ENCODE measurements at regions not wholly inside any gene's neighbourhood (a gene's known extent, or its start where the extent isn't known, plus 50 kb on each side); places are given as distances from the start of the nearest gene placed in this dataset.

DNA sequence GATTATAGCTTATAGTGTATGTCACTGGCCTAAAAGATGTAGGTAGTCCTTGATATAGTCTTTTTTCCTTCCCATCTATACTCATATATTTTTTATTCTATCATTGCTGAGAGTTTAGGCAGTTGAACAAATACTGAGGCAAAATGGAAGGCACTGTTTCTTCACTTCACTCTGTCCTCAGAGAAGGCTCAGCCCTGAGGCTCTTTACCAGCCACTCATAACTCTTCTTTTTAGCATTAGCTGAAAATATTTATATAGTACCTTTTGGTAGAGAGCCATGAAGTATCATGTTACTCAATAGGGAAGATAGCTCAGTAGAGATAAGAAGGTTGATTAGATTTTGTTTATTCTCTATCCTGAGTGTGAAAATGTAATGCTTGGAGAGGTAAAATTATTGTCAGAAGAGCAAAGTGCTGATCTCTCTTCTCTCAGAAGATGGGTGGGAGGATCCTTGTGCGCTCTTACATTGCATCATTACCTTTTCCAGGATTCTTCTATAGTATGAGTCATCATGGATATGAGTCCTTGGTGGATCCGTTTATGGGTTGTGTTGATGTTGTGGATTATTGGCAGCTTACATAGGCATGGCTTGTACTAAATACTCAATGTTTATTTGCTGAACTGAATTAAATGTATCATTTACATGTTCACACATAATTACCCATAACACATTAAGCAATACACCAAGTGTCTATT lies 88.1 kb downstream of the ANXA1 start:
- TF ChIP-seq, protein P1, sequence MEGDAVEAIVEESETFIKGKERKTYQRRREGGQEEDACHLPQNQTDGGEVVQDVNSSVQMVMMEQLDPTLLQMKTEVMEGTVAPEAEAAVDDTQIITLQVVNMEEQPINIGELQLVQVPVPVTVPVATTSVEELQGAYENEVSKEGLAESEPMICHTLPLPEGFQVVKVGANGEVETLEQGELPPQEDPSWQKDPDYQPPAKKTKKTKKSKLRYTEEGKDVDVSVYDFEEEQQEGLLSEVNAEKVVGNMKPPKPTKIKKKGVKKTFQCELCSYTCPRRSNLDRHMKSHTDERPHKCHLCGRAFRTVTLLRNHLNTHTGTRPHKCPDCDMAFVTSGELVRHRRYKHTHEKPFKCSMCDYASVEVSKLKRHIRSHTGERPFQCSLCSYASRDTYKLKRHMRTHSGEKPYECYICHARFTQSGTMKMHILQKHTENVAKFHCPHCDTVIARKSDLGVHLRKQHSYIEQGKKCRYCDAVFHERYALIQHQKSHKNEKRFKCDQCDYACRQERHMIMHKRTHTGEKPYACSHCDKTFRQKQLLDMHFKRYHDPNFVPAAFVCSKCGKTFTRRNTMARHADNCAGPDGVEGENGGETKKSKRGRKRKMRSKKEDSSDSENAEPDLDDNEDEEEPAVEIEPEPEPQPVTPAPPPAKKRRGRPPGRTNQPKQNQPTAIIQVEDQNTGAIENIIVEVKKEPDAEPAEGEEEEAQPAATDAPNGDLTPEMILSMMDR (IDR thresholded peaks at IDR 0.05; ENCODE audit: insufficient read depth, low read length, poor library complexity, severe bottlenecking): no peak
- TF ChIP-seq EZH2phosphoT487 (conservative IDR thresholded peaks at IDR 0.05; ENCODE audit: low read length): no peak

All from SU-DHL-6 (cell line).